ENCODE measurements at regions not wholly inside any gene's neighbourhood (a gene's known extent, or its start where the extent isn't known, plus 50 kb on each side); places are given as distances from the start of the nearest gene placed in this dataset.

DNA sequence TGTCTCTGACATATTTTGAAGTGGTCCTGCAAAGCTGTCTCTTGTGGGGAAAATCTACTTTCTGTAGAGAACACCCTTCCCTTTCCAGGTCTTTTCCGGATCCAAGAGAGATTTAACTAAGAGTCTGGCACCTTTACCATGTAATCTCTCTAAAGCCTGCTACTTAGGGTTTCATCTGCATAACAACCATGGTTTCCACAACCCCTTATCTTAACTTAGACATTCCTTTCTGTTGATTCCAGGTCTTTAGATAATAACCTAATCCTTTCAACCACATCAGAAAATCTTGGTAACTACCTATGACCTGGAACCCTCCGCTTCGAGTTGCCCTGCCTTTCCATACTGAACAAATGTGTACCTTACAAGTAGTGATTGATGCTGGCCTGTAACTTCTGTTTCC, 243.6 kb upstream of the PTER start:
- DNase-seq (ENCODE audit: low read depth in 1 of 2, low spot score in 1 of 2): no peak
- Histone ChIP-seq H3K27me3 (ENCODE audit: insufficient read depth, poor library complexity, severe bottlenecking) (no peaks in the 10 kb centered on the region), H3K27ac (replicated peaks) (no peak overlapping the region), H3K4me3 (replicated peaks; ENCODE audit: insufficient read depth, low read length) (no peak overlapping the region)
- TF ChIP-seq, protein P1, sequence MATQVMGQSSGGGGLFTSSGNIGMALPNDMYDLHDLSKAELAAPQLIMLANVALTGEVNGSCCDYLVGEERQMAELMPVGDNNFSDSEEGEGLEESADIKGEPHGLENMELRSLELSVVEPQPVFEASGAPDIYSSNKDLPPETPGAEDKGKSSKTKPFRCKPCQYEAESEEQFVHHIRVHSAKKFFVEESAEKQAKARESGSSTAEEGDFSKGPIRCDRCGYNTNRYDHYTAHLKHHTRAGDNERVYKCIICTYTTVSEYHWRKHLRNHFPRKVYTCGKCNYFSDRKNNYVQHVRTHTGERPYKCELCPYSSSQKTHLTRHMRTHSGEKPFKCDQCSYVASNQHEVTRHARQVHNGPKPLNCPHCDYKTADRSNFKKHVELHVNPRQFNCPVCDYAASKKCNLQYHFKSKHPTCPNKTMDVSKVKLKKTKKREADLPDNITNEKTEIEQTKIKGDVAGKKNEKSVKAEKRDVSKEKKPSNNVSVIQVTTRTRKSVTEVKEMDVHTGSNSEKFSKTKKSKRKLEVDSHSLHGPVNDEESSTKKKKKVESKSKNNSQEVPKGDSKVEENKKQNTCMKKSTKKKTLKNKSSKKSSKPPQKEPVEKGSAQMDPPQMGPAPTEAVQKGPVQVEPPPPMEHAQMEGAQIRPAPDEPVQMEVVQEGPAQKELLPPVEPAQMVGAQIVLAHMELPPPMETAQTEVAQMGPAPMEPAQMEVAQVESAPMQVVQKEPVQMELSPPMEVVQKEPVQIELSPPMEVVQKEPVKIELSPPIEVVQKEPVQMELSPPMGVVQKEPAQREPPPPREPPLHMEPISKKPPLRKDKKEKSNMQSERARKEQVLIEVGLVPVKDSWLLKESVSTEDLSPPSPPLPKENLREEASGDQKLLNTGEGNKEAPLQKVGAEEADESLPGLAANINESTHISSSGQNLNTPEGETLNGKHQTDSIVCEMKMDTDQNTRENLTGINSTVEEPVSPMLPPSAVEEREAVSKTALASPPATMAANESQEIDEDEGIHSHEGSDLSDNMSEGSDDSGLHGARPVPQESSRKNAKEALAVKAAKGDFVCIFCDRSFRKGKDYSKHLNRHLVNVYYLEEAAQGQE (IDR thresholded peaks at IDR 0.05; ENCODE audit: insufficient replicate concordance, low read depth): no peak
- no peak for TF ChIP-seq SPI1 (IDR thresholded peaks at IDR 0.05; ENCODE audit: borderline replicate concordance, low read depth)
- TF ChIP-seq GABPA (IDR thresholded peaks at IDR 0.05; ENCODE audit: low read depth): no peak
- no peak for TF ChIP-seq POLR2AphosphoS5 (IDR thresholded peaks at IDR 0.05; ENCODE audit: low read depth)
- TF ChIP-seq, protein P2, sequence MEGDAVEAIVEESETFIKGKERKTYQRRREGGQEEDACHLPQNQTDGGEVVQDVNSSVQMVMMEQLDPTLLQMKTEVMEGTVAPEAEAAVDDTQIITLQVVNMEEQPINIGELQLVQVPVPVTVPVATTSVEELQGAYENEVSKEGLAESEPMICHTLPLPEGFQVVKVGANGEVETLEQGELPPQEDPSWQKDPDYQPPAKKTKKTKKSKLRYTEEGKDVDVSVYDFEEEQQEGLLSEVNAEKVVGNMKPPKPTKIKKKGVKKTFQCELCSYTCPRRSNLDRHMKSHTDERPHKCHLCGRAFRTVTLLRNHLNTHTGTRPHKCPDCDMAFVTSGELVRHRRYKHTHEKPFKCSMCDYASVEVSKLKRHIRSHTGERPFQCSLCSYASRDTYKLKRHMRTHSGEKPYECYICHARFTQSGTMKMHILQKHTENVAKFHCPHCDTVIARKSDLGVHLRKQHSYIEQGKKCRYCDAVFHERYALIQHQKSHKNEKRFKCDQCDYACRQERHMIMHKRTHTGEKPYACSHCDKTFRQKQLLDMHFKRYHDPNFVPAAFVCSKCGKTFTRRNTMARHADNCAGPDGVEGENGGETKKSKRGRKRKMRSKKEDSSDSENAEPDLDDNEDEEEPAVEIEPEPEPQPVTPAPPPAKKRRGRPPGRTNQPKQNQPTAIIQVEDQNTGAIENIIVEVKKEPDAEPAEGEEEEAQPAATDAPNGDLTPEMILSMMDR (IDR thresholded peaks at IDR 0.05; ENCODE audit: insufficient read depth, low read length): no peak

DNA sequence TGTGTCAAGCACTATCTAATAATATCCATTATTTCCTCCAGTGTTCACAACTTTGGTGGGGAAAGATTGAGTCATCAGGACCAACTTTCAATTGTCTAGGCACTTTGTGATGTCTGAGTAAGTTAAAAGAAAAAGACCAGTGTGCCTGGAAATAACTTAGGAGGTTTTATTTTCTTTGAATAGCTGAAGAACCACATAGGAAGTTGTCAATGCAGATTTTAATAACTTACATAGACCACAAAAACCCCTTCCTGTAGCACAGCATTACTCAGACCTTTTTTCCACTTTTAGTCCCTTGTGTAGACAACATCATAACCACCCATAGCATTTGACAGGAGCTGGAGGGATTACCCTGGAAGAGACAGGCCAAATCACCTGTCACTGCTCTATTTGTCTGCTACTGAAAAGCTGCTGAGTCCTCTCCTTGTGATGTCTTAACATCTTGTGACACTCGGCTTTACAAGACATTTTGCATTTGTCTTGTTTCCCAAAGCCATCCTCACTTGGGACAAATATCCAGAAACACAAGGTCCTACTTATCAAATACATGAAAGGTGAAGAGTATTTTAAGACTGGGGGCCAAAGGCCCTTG, 241.5 kb upstream of the PTER start:
- TF ChIP-seq, protein P2 (IDR thresholded peaks at IDR 0.05; ENCODE audit: insufficient read depth, low read length): no peak
- TF ChIP-seq SPI1 (IDR thresholded peaks at IDR 0.05; ENCODE audit: borderline replicate concordance, low read depth) (no peak), POLR2AphosphoS5 (IDR thresholded peaks at IDR 0.05; ENCODE audit: low read depth) (no peak), GABPA (IDR thresholded peaks at IDR 0.05; ENCODE audit: low read depth) (no peak)
- TF ChIP-seq, protein P1 (IDR thresholded peaks at IDR 0.05; ENCODE audit: insufficient replicate concordance, low read depth): no peak
- no peak for DNase-seq (ENCODE audit: low read depth in 1 of 2, low spot score in 1 of 2)

DNA sequence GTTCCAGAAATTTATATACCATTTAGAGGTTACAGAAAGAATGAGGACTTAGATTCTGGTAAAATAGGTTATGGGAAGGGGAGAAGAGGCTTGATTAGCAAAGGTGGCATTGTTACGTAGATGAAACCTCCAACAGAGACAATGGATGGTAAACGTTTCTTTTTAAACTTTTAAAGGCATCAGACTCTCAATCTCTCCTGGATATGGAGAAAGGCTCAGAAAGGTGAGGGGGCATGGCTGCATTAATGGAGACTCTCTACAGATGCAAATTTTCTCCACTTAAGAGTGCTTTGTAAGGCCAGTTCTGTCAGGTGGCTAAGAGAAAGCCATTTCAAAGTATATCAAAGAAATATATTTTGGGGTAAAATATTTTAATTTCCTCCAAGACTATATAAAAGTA, 240.9 kb upstream of the PTER start:
- no peak overlapping the region for H3K4me3 ChIP-seq (replicated peaks; ENCODE audit: insufficient read depth, low read length)
- no peak for DNase-seq (ENCODE audit: low read depth in 1 of 2, low spot score in 1 of 2)
- no peaks in the 10 kb centered on the region for H3K27me3 ChIP-seq (ENCODE audit: insufficient read depth, poor library complexity, severe bottlenecking)
- no peak overlapping the region for H3K27ac ChIP-seq (replicated peaks)
- TF ChIP-seq POLR2AphosphoS5 (IDR thresholded peaks at IDR 0.05; ENCODE audit: low read depth): no peak
- TF ChIP-seq, protein P1 (IDR thresholded peaks at IDR 0.05; ENCODE audit: insufficient replicate concordance, low read depth): no peak

More for the DNA sequence above, 241.5 kb upstream of the PTER start:
- Histone ChIP-seq H3K27ac (replicated peaks) (no peak overlapping the region), H3K4me3 (replicated peaks; ENCODE audit: insufficient read depth, low read length) (no peak overlapping the region), H3K27me3 (ENCODE audit: insufficient read depth, poor library complexity, severe bottlenecking) (no peaks in the 10 kb centered on the region)
